AG04450 (cell line): ENCODE measurements at regions not wholly inside any gene's neighbourhood (a gene's known extent, or its start where the extent isn't known, plus 50 kb on each side); places are given as distances from the start of the nearest gene placed in this dataset.

Experiments used
- CTCF ChIA-PET: fragments of 300-600, 350-600 bp; formaldehyde crosslinking; extraction: SDS; loops from one replicate; lab custom pipeline; 2022; ENCODE audit warnings: antibody characterized with exemption, inconsistent platforms; lab: Charles Lee
- POLR2A ChIA-PET: fragments of 350-600 bp; formaldehyde crosslinking; extraction: SDS; loops from one replicate; lab custom pipeline; 2021; ENCODE audit warnings: antibody characterized with exemption, inconsistent platforms; lab: Yijun Ruan, JAX
- DNase-seq: peaks from one replicate; pipeline ENCODE4 v3.0.0-alpha.2; 2011; ENCODE audit warnings: low read depth, low spot score
- H3K27ac ChIP-seq: one replicate; pipeline ENCODE4 v1.5.1; 2012; ENCODE audit warnings: low read depth, low read length, control low read depth
- H3K27me3 ChIP-seq: one replicate; pipeline ENCODE4 v1.6.0; 2012; ENCODE audit warnings: low read length; ENCODE audit not compliant: control insufficient read depth, insufficient read depth
- H3K4me3 ChIP-seq: 2 replicates; pipeline ENCODE4 v1.5.1; 2011; ENCODE audit warnings: mild to moderate bottlenecking, low read depth, low read length, control low read depth
- H3K9me3 ChIP-seq: 2 replicates; pipeline ENCODE4 v1.5.1; 2012; ENCODE audit warnings: low read length; ENCODE audit not compliant: control insufficient read depth, insufficient read depth
- CTCF ChIP-seq: IDR thresholded peaks from 2 replicates; pipeline ENCODE4 v1.5.1; 2011; ENCODE audit warnings: low read depth, low read length, control low read depth, inconsistent platforms

- CTCF ChIA-PET = interaction anchor here (0.9 to 1.4 kb wide), 3 partner anchors 12 to 83 kb away, joined by 3 to 4 read pairs (median 3); no protein-coding TSS in a partner anchor
- H3K27me3 ChIP-seq = peaks cover 13% of the 10 kb centered on the region
- POLR2A ChIA-PET = no interaction called here
- no peak for TF ChIP-seq CTCF
- DNase-seq = no peak
- no peak overlapping the region for H3K4me3 ChIP-seq
- H3K9me3 ChIP-seq = no peaks in the 10 kb centered on the region; the same call in 1 of the 2 replicates
- no peak overlapping the region for H3K27ac ChIP-seq
These were observed 95.1 kb upstream of the FOXP4 start for GRCh38 chr6:41451039-41451438.

GRCh38 chr6:41451515-41452163, 94.5 kb upstream of the FOXP4 start:
- peaks cover 17% of the 10 kb centered on the region for H3K27me3 ChIP-seq
- H3K9me3 ChIP-seq = no peaks in the 10 kb centered on the region; the same call in 1 of the 2 replicates
- DNase-seq = no peak
- H3K4me3 ChIP-seq = no peak overlapping the region
- CTCF ChIA-PET = interaction anchor here (0.9 to 2.7 kb wide), 5 partner anchors 8 to 151 kb away, joined by 3 to 13 read pairs (median 4); no protein-coding TSS in a partner anchor
- POLR2A ChIA-PET = interaction anchor here (0.7 kb wide), 2 partner anchors 11 to 14 kb away, joined by 3 read pairs; no protein-coding TSS in a partner anchor
- peak overlapping the region; percentile 21 for H3K27ac ChIP-seq
- TF ChIP-seq CTCF = no peak

- TF ChIP-seq CTCF = no peak
- Histone ChIP-seq H3K27ac (no peak overlapping the region), H3K4me3 (no peak overlapping the region), H3K27me3 (peaks cover 17% of the 10 kb centered on the region), H3K9me3 (no peaks in the 10 kb centered on the region; the same call in 1 of the 2 replicates)
- CTCF ChIA-PET = interaction anchor here (0.6 to 2.7 kb wide), 5 partner anchors 9 to 150 kb away, joined by 3 to 13 read pairs (median 4); no protein-coding TSS in a partner anchor
- POLR2A ChIA-PET = no interaction called here
- DNase-seq = no peak
These were observed 93.4 kb upstream of the FOXP4 start for GRCh38 chr6:41452763-41453162.

GRCh38 chr6:41453244-41453643, 92.9 kb upstream of the FOXP4 start:
- CTCF ChIA-PET = interaction anchor here (1.6 to 2.7 kb wide), 3 partner anchors 10 to 150 kb away, joined by 4 to 13 read pairs (median 10); no protein-coding TSS in a partner anchor
- Histone ChIP-seq H3K27me3 (peaks cover 18% of the 10 kb centered on the region), H3K27ac (no peak overlapping the region), H3K9me3 (no peaks in the 10 kb centered on the region; the same call in 1 of the 2 replicates), H3K4me3 (no peak overlapping the region)
- POLR2A ChIA-PET = no interaction called here
- no peak for DNase-seq
- no peak for TF ChIP-seq CTCF

GRCh38 chr6:41454189-41454789, 91.9 kb upstream of the FOXP4 start:
- POLR2A ChIA-PET = no interaction called here
- TF ChIP-seq CTCF = no peak
- Histone ChIP-seq H3K4me3 (no peak overlapping the region), H3K27ac (no peak overlapping the region), H3K27me3 (peaks cover 20% of the 10 kb centered on the region), H3K9me3 (no peaks in the 10 kb centered on the region; the same call in 1 of the 2 replicates)
- DNase-seq = no peak
- CTCF ChIA-PET = interaction anchor here (0.9 to 2.7 kb wide), 5 partner anchors 9 to 148 kb away, joined by 3 to 13 read pairs (median 3); no protein-coding TSS in a partner anchor
